OCI-LY7 (cell line): ENCODE measurements at regions not wholly inside any gene's neighbourhood (a gene's known extent, or its start where the extent isn't known, plus 50 kb on each side); places are given as distances from the start of the nearest gene placed in this dataset.

Experiments
- EZH2phosphoT487 ChIP-seq: fragments of 200-600 bp; sonication (generic); IDR thresholded peaks from 2 replicates; pipeline ENCODE4 v1.6.1; 2018; ENCODE audit warnings: low read depth, borderline replicate concordance, mild to moderate bottlenecking, mixed run types, antibody characterized with exemption, low read length, moderate library complexity, mixed read lengths
- TF ChIP-seq, protein P1 (sequence below): fragments of 200-600 bp; sonication (generic); conservative IDR thresholded peaks from 2 replicates; pipeline ENCODE4 v1.5.1; 2014; ENCODE audit warnings: mild to moderate bottlenecking, antibody characterized with exemption, low read length, moderate library complexity, mixed read lengths

- TF ChIP-seq, protein P1, sequence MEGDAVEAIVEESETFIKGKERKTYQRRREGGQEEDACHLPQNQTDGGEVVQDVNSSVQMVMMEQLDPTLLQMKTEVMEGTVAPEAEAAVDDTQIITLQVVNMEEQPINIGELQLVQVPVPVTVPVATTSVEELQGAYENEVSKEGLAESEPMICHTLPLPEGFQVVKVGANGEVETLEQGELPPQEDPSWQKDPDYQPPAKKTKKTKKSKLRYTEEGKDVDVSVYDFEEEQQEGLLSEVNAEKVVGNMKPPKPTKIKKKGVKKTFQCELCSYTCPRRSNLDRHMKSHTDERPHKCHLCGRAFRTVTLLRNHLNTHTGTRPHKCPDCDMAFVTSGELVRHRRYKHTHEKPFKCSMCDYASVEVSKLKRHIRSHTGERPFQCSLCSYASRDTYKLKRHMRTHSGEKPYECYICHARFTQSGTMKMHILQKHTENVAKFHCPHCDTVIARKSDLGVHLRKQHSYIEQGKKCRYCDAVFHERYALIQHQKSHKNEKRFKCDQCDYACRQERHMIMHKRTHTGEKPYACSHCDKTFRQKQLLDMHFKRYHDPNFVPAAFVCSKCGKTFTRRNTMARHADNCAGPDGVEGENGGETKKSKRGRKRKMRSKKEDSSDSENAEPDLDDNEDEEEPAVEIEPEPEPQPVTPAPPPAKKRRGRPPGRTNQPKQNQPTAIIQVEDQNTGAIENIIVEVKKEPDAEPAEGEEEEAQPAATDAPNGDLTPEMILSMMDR = no peak
- TF ChIP-seq EZH2phosphoT487 = no peak
Observed at GRCh38 chr1:165025805-165026204, 330.7 kb downstream of the LMX1A start.
